Liver (tissue), 3 donors: ENCODE measurements at regions not wholly inside any gene's neighbourhood (a gene's known extent, or its start where the extent isn't known, plus 50 kb on each side); places are given as distances from the start of the nearest gene placed in this dataset.

Experiments used
- EGR1 ChIP-seq, 2 donors: IDR thresholded peaks; 2 replicates each; pipeline ENCODE4 v1.6.1; 2016 to 2018; ENCODE audit warnings: antibody characterized with exemption in 2 of 2, low read depth in 2 of 2
- RAD21 ChIP-seq, 2 donors: IDR thresholded peaks; 2 replicates each; pipeline ENCODE4 v1.6.1; 2016; ENCODE audit warnings: antibody characterized with exemption in 2 of 2, mild to moderate bottlenecking in 2 of 2
- RXRA ChIP-seq, 2 donors: IDR thresholded peaks; 2 replicates each; pipeline ENCODE4 v1.6.1; 2017 to 2018; ENCODE audit warnings: antibody characterized with exemption in 2 of 2, mild to moderate bottlenecking in 1 of 2
- SP1 ChIP-seq: IDR thresholded peaks from 2 replicates; pipeline ENCODE4 v1.6.1; 2018; ENCODE audit warnings: antibody characterized with exemption, mild to moderate bottlenecking
- YY1 ChIP-seq: IDR thresholded peaks from 2 replicates; pipeline ENCODE4 v1.6.1; 2016; ENCODE audit warnings: antibody characterized with exemption, mild to moderate bottlenecking
- TF ChIP-seq, protein P1 (sequence below): fragments of 150-350 bp; IDR thresholded peaks from 2 replicates; pipeline ENCODE4 v1.5.1; 2017; ENCODE audit warnings: improper control_type of control experiment, low read depth, low read length; ENCODE audit not compliant: missing input control
- TF ChIP-seq, protein P2 (sequence below): IDR thresholded peaks from 2 replicates; pipeline ENCODE4 v1.6.1; 2016; ENCODE audit warnings: antibody characterized with exemption
- donor health status: healthy.
- donor health status: healthy.

DNA sequence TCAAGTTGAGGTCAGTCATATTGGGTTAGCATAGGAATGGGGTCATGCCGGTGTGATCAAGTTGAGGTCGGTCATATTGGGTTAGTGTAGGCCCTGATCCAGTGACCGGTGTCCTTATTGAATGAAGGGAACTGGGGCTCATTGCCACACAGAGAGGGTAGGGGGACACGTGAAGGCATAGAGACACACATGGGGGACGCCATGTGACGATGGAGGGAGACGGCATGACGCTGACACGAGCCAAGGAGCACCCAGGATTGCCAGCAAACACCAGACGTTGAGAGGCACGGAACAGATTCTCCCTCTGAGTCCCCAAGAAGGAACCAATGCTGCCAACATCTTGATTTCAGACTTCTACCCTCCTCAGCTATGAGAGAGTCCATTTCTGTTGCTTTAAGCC lies 136.9 kb upstream of the ZBTB40 start:
- TF ChIP-seq, protein P1, sequence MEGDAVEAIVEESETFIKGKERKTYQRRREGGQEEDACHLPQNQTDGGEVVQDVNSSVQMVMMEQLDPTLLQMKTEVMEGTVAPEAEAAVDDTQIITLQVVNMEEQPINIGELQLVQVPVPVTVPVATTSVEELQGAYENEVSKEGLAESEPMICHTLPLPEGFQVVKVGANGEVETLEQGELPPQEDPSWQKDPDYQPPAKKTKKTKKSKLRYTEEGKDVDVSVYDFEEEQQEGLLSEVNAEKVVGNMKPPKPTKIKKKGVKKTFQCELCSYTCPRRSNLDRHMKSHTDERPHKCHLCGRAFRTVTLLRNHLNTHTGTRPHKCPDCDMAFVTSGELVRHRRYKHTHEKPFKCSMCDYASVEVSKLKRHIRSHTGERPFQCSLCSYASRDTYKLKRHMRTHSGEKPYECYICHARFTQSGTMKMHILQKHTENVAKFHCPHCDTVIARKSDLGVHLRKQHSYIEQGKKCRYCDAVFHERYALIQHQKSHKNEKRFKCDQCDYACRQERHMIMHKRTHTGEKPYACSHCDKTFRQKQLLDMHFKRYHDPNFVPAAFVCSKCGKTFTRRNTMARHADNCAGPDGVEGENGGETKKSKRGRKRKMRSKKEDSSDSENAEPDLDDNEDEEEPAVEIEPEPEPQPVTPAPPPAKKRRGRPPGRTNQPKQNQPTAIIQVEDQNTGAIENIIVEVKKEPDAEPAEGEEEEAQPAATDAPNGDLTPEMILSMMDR, result no peak
- TF ChIP-seq, protein P2, sequence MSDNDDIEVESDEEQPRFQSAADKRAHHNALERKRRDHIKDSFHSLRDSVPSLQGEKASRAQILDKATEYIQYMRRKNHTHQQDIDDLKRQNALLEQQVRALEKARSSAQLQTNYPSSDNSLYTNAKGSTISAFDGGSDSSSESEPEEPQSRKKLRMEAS, result no peak
- no peak for TF ChIP-seq YY1
- TF ChIP-seq EGR1 (IDR thresholded peaks at IDR 0.05; ENCODE audit: low read depth in 2 of 2), result no peak
- TF ChIP-seq SP1, result no peak
- TF ChIP-seq RXRA (IDR thresholded peaks at IDR 0.05), result no peak
- TF ChIP-seq RAD21 (IDR thresholded peaks at IDR 0.05), result no peak
